Left ventricle myocardium inferior (tissue), 1 donor: ENCODE measurements at regions not wholly inside any gene's neighbourhood (a gene's known extent, or its start where the extent isn't known, plus 50 kb on each side); places are given as distances from the start of the nearest gene placed in this dataset.
"Not testable (repeated sequence)": the region's sequence is repeated elsewhere in the genome, so short reads cannot be mapped to it uniquely, and the experiment has no call there.

Source experiments
- DNase-seq: peaks from one replicate; pipeline ENCODE4 v3.0.0-alpha.2; 2020
- H3K27ac ChIP-seq: fragments of 200-600 bp; replicated peaks from 2 replicates; pipeline ENCODE4 v1.8.0; 2021
- H3K27me3 ChIP-seq: fragments of 200-600 bp; 2 replicates; pipeline ENCODE4 v1.8.0; 2021; ENCODE audit warnings: low read depth
- H3K36me3 ChIP-seq: fragments of 200-600 bp; 2 replicates; pipeline ENCODE4 v1.8.0; 2021
- H3K4me1 ChIP-seq: fragments of 200-600 bp; 2 replicates; pipeline ENCODE4 v1.8.0; 2021
- H3K4me3 ChIP-seq: fragments of 200-600 bp; 2 replicates; pipeline ENCODE4 v1.8.0; 2021; ENCODE audit warnings: mild to moderate bottlenecking, moderate library complexity
- H3K9me3 ChIP-seq: fragments of 200-600 bp; replicated peaks from 2 replicates; pipeline ENCODE4 v1.8.0; 2021
- intact Hi-C: fragments of 100-400 bp; cut with micrococcal nuclease; formaldehyde crosslinking; loops from one replicate; pipeline ENCODE4 v1.11.0; 2022
- TF ChIP-seq, protein P1 (sequence below): fragments of 200-600 bp; IDR thresholded peaks from 2 replicates; pipeline ENCODE4 v1.8.0; 2021; ENCODE audit warnings: antibody characterized with exemption, mild to moderate bottlenecking, borderline replicate concordance
- donor health status: DM: no; HTN: yes; CAD: no; lungs with severe emphysema.

DNA sequence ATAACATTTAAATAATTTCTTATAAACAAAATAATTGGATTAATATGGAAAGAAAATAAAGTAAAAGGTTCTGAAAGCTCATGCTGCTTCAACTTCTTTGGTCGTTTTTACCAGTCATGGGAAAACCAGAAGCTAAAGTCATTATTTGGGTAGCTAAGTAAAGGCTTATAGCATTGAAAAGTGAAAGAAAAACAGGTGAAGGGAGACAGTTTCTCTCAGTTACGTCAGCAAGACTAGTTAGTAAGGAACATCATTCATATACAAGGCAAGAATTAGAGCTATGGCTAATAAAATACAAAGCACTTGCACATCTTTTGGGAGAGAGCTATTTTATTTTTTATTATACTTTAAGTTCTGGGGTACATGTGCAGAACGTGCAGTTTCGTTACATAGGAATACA lies 170.3 kb upstream of the SYT10 start:
- TF ChIP-seq, protein P1, sequence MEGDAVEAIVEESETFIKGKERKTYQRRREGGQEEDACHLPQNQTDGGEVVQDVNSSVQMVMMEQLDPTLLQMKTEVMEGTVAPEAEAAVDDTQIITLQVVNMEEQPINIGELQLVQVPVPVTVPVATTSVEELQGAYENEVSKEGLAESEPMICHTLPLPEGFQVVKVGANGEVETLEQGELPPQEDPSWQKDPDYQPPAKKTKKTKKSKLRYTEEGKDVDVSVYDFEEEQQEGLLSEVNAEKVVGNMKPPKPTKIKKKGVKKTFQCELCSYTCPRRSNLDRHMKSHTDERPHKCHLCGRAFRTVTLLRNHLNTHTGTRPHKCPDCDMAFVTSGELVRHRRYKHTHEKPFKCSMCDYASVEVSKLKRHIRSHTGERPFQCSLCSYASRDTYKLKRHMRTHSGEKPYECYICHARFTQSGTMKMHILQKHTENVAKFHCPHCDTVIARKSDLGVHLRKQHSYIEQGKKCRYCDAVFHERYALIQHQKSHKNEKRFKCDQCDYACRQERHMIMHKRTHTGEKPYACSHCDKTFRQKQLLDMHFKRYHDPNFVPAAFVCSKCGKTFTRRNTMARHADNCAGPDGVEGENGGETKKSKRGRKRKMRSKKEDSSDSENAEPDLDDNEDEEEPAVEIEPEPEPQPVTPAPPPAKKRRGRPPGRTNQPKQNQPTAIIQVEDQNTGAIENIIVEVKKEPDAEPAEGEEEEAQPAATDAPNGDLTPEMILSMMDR, result no peak
- no peaks in the 10 kb centered on the region for H3K36me3 ChIP-seq
- no peaks in the 10 kb centered on the region for H3K27me3 ChIP-seq
- intact Hi-C loops, result no loop called here
- no peaks in the 10 kb centered on the region for H3K4me1 ChIP-seq
- peaks cover under 1% of the 10 kb centered on the region for H3K9me3 ChIP-seq
- DNase-seq, result no peak
- no peak overlapping the region for H3K4me3 ChIP-seq
- no peak overlapping the region for H3K27ac ChIP-seq

DNA sequence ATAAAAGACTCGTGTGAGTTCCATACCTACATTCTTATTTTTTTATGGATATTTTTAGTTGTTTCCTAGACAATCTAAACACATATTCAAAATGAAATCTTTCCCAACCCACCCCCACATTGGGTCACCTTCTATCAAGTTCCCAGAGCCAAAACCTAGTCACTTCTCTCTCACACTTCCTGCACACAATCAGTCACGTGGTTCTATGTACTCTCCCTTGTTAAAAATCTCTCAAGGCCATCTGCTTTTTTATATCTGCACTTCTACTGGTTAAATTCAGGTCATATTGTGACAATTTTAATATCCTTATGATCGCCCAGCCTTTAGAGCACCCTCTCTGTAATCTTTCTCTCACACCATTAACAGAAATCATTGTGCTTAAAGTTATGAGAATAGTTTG lies 175.0 kb upstream of the SYT10 start:
- TF ChIP-seq, protein P1, result no peak

DNA sequence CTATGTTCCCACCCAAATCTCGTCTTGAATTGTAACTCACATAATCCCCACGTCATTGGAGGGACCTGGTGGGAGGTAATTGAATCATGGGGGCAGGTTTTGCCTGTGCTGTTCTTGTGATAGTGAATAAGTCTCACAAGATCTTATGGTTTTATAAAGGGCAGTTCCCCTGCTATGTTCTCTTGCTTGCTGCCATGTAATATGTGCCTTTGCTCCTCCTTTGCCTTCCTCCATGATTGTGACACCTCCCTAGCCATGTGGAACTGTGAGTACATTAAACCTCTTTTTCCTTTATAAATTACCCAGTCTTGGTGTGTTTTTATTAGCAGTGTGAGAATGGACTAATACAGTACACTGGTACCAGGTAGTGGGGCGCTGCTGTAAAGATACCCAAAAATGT lies 177.6 kb upstream of the SYT10 start:
- no peak overlapping the region for H3K27ac ChIP-seq
- H3K36me3 ChIP-seq, result no peaks in the 10 kb centered on the region
- intact Hi-C loops, result no loop called here
- TF ChIP-seq, protein P1, result no peak
- DNase-seq, result no peak
- H3K27me3 ChIP-seq, result no peaks in the 10 kb centered on the region
- no peaks in the 10 kb centered on the region for H3K4me1 ChIP-seq
- H3K9me3 ChIP-seq, result peaks cover 44% of the 10 kb centered on the region
- H3K4me3 ChIP-seq, result no peak overlapping the region

More for the DNA sequence above, 175.0 kb upstream of the SYT10 start:
- intact Hi-C loops, result no loop called here
- Histone ChIP-seq H3K27me3 (no peaks in the 10 kb centered on the region), H3K36me3 (no peaks in the 10 kb centered on the region), H3K4me3 (no peak overlapping the region), H3K27ac (no peak overlapping the region), H3K4me1 (no peaks in the 10 kb centered on the region), H3K9me3 (peaks cover 44% of the 10 kb centered on the region)
- no peak for DNase-seq

DNA sequence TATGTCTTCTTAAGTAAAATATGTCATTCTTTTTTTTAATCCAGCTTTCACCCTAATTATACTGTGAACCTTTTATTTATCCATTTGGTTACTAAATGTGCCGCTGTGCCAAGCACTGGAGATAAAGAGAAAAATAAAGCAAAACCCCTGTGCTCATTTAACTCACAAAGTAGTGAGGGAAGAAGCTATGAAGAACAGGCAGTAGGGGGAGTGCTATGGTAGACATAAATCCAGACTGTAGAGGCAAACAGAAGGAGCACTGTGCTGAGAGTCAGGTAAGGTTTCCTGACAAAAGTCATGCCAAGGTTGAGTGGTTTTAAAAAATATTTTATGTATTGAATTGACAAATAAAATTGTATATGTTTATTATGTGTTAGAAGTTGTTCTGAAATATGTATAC lies 188.5 kb upstream of the SYT10 start:
- Histone ChIP-seq H3K27ac (no peak overlapping the region), H3K36me3 (no peaks in the 10 kb centered on the region), H3K4me1 (no peaks in the 10 kb centered on the region), H3K27me3 (no peaks in the 10 kb centered on the region), H3K9me3 (no peaks in the 10 kb centered on the region), H3K4me3 (no peak overlapping the region)
- TF ChIP-seq, protein P1, result no peak
- DNase-seq, result no peak
- intact Hi-C loops, result no loop called here

DNA sequence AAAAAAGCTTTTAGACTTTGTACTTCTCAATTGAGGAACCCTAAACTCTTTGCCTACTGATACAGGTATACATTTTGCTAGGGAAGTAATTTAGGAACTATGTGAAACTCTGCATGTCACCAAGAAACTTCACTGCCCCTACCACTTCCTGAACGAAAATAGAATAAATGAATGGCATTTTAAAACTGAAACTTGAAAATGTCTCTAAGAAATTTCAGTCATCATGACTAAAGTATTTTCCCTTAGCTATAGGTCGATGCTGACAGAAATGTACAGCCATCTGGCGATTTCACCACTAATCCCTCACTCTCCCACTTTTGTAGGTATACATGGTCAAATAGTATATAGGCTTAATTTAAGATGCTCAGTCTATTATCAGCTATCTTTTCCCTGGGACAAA lies 194.9 kb upstream of the SYT10 start:
- Histone ChIP-seq H3K4me1 (no peaks in the 10 kb centered on the region), H3K36me3 (no peaks in the 10 kb centered on the region), H3K27me3 (no peaks in the 10 kb centered on the region), H3K9me3 (no peaks in the 10 kb centered on the region), H3K4me3 (no peak overlapping the region), H3K27ac (no peak overlapping the region)
- no peak for DNase-seq
- TF ChIP-seq, protein P1, result no peak
- intact Hi-C loops, result no loop called here

DNA sequence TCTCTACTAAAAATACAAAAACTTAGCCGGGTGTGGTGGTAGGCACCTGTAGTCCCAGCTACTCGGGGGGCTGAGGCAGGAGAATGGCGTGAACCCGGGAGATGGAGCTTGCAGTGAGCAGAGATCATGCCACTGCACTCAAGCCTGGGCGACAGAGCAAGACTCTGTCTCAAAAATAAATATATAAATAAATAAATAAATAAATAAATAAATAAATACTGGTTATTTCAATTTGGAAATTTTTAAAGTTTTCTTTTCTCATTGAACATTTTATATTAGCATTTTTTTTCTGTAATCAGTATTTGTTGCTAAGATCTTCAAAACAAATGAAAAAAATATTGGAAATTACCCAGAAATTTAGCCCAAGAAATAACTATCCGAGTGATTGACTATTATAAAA lies 197.3 kb upstream of the SYT10 start:
- H3K27ac ChIP-seq, DNase-seq, H3K4me3 ChIP-seq, intact Hi-C loops, H3K9me3 ChIP-seq, H3K4me1 ChIP-seq, H3K36me3 ChIP-seq, H3K27me3 ChIP-seq: not testable (repeated sequence)
